22Rv1 (cell line): ENCODE measurements at regions not wholly inside any gene's neighbourhood (a gene's known extent, or its start where the extent isn't known, plus 50 kb on each side); places are given as distances from the start of the nearest gene placed in this dataset.

Experiments used
- H3K27ac ChIP-seq: fragments of 450-650 bp; 2 replicates; pipeline ENCODE4 v1.5.1; 2017
- ZFX ChIP-seq: fragments of 450-650 bp; IDR thresholded peaks from 2 replicates; pipeline ENCODE4 v1.6.1; 2017; ENCODE audit warnings: antibody characterized with exemption, borderline replicate concordance
- TF ChIP-seq, protein P1 (sequence below): fragments of 450-650 bp; IDR thresholded peaks from 2 replicates; pipeline ENCODE4 v1.5.1; 2017; ENCODE audit warnings: mild to moderate bottlenecking

- no peak for TF ChIP-seq ZFX
- TF ChIP-seq, protein P1, sequence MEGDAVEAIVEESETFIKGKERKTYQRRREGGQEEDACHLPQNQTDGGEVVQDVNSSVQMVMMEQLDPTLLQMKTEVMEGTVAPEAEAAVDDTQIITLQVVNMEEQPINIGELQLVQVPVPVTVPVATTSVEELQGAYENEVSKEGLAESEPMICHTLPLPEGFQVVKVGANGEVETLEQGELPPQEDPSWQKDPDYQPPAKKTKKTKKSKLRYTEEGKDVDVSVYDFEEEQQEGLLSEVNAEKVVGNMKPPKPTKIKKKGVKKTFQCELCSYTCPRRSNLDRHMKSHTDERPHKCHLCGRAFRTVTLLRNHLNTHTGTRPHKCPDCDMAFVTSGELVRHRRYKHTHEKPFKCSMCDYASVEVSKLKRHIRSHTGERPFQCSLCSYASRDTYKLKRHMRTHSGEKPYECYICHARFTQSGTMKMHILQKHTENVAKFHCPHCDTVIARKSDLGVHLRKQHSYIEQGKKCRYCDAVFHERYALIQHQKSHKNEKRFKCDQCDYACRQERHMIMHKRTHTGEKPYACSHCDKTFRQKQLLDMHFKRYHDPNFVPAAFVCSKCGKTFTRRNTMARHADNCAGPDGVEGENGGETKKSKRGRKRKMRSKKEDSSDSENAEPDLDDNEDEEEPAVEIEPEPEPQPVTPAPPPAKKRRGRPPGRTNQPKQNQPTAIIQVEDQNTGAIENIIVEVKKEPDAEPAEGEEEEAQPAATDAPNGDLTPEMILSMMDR, result no peak
- no peak overlapping the region for H3K27ac ChIP-seq
These were observed 417.2 kb downstream of the TLR4 start for GRCh38 chr9:118121361-118121760.

GRCh38 chr9:118128313-118128712, 424.1 kb downstream of the TLR4 start:
- TF ChIP-seq ZFX, result no peak
- TF ChIP-seq, protein P1, result no peak
- H3K27ac ChIP-seq, result no peak overlapping the region

GRCh38 chr9:118129541-118129940, 425.3 kb downstream of the TLR4 start:
- no peak overlapping the region for H3K27ac ChIP-seq
- TF ChIP-seq, protein P1, result no peak
- no peak for TF ChIP-seq ZFX

DNA sequence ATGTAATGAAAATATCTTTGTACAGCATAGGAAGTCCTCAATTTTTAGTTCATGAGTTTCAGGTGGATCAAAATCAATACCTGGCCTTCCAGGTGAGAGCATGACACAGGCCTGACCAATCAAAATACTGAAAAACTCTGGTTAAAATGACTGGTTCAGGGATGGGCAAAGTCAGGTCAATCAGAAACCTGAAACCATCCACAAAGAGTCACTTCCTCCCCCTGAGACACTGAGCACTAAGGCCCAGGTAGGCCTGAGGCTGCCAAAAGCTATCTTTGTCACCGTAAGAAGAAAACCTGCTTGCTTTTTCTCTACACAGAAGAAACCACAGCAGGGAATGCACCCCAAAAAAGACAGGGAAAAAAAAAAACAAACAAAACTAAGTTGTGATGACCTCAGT, 444.8 kb downstream of the TLR4 start:
- TF ChIP-seq ZFX, result no peak
- TF ChIP-seq, protein P1, result no peak
- no peak overlapping the region for H3K27ac ChIP-seq

DNA sequence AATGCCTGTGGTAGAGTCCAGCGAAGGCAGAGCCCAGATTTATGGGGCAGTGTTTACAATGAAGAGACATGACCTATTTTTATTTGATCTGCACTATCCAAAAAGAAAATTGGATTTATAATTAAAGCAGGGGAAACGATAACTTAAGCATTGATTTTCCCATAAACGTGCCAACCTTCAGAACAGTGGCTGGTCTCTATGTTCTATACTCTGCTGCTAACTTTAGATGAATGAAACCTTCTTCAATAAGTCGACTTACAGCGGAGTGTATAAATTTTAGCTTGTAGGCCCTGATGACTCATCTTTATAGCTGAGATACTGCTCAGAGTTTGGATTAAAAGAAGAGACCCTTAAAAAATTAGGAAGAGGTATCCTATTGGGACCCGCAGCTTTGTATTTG, 452.6 kb downstream of the TLR4 start:
- TF ChIP-seq ZFX, result no peak
- TF ChIP-seq, protein P1, result no peak
- no peak overlapping the region for H3K27ac ChIP-seq

GRCh38 chr9:118162716-118163115, 458.5 kb downstream of the TLR4 start:
- TF ChIP-seq, protein P1, result no peak
- TF ChIP-seq ZFX, result no peak
- no peak overlapping the region for H3K27ac ChIP-seq

DNA sequence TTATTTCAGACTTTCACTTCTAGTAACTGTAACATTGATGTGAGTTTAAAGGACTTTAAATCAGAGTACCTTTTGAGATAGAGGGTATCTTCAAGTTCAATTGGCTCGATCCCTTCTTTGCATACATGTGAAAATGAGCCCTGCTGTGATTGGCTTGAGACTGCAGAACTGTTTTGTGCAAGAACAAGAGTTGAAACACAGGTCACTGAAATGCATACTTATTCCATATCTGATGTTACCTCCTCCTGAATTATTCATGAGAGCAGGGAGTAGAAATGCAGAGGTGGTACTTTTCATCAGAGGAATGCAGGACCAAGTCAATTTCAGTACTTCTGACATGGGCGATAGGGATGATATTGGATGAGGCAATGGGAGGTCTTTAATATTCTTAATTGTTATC, 459.5 kb downstream of the TLR4 start:
- no peak overlapping the region for H3K27ac ChIP-seq
- TF ChIP-seq, protein P1, result no peak
- no peak for TF ChIP-seq ZFX
